ENCODE measurements at regions not wholly inside any gene's neighbourhood (a gene's known extent, or its start where the extent isn't known, plus 50 kb on each side); places are given as distances from the start of the nearest gene placed in this dataset.

GRCh38 chr9:11023201-11023600 lies 410.4 kb upstream of the PTPRD start:
- DNase-seq (no peak), ATAC-seq (ENCODE audit: low FRiP score) (no peak)

DNA sequence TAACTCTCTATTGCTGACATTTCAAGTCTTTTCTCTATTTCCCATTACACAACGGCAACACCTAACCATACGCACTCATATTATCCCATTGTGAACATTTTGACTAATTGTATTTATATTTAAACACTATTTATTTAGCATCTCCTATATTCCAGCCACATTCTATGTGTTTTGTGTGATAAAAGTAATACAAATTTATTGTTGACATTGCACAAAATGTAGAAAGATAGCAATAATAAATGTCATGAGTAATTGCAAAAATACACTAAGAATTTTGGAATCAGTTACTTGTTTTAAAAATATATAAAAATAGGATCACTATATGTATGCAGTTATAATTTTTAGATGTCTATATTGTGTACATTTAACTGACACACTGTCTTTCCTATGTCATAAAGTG lies 413.0 kb upstream of the PTPRD start:
- Histone ChIP-seq H3K4me3 (ENCODE audit: low read length in 2 of 2) (no peak overlapping the region), H3K4me1 (ENCODE audit: control insufficient read depth in 1 of 2, insufficient read depth in 2 of 2, low read length in 2 of 2) (no peaks in the 10 kb centered on the region), H3K27ac (ENCODE audit: low read depth in 1 of 2, low read length in 2 of 2) (no peak overlapping the region), H3K36me3 (ENCODE audit: control insufficient read depth in 1 of 2, insufficient read depth in 2 of 2, low read length in 1 of 2) (no peaks in the 10 kb centered on the region), H3K27me3 (ENCODE audit: control insufficient read depth in 1 of 2, insufficient read depth in 2 of 2, low read length in 1 of 2) (no peaks in the 10 kb centered on the region), H3K9me3 (ENCODE audit: control insufficient read depth, low read length) (no peaks in the 10 kb centered on the region)
- DNase-seq (no peak), ATAC-seq (ENCODE audit: low FRiP score) (no peak)
- WGBS, 2 donors, result 48 to 56% methylated on average over 2 of the region's 2 CpGs
- intact Hi-C loops (cut with DNase I), result no loop called here

More at GRCh38 chr9:11023201-11023600, 410.4 kb upstream of the PTPRD start:
- no peak overlapping the region for H3K4me3 ChIP-seq (ENCODE audit: low read length in 2 of 2)
- H3K9me3 ChIP-seq (ENCODE audit: control insufficient read depth, low read length), result no peaks in the 10 kb centered on the region
- no peak overlapping the region for H3K27ac ChIP-seq (ENCODE audit: low read depth in 1 of 2, low read length in 2 of 2)
- H3K36me3 ChIP-seq (ENCODE audit: control insufficient read depth in 1 of 2, insufficient read depth in 2 of 2, low read length in 1 of 2), result no peaks in the 10 kb centered on the region
- no peaks in the 10 kb centered on the region for H3K4me1 ChIP-seq (ENCODE audit: control insufficient read depth in 1 of 2, insufficient read depth in 2 of 2, low read length in 2 of 2)
- intact Hi-C loops (cut with DNase I), result no loop called here
- WGBS, 2 donors, result 2 to 9% methylated on average over 2 of the region's 2 CpGs
- no peaks in the 10 kb centered on the region for H3K27me3 ChIP-seq (ENCODE audit: control insufficient read depth in 1 of 2, insufficient read depth in 2 of 2, low read length in 1 of 2)

DNA sequence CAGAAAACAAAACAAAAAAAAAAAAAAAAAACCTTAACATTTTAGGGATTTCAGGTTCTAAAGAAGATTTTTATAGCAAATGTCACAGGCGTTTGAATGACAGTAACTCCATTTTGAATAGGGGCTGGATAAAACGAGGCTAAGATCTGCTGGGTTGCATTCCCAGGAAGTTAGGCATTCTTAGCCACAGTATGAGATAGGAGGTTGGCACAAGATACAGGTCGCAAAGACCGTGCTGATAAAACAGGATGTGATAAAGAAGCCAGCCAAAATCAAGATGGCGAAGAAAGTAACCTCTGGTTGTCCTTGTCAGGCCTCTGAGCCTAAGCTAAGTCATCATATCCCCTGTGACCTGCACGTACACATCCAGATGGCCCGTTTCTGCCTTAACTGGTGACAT lies 425.6 kb upstream of the PTPRD start:
- H3K4me1 ChIP-seq (ENCODE audit: control insufficient read depth in 1 of 2, insufficient read depth in 2 of 2, low read length in 2 of 2), result no peaks in the 10 kb centered on the region
- no peak for DNase-seq
- H3K4me3 ChIP-seq (ENCODE audit: low read length in 2 of 2), result no peak overlapping the region
- H3K9me3 ChIP-seq (ENCODE audit: control insufficient read depth, low read length), result no peaks in the 10 kb centered on the region
- H3K27me3 ChIP-seq (ENCODE audit: control insufficient read depth in 1 of 2, insufficient read depth in 2 of 2, low read length in 1 of 2), result no peaks in the 10 kb centered on the region
- intact Hi-C loops (cut with DNase I), result no loop called here
- 39 to 45% methylated on average over 6 to 7 of the region's 7 CpGs for WGBS, 2 donors
- H3K27ac ChIP-seq (ENCODE audit: low read depth in 1 of 2, low read length in 2 of 2), result no peak overlapping the region
- no peaks in the 10 kb centered on the region for H3K36me3 ChIP-seq (ENCODE audit: control insufficient read depth in 1 of 2, insufficient read depth in 2 of 2, low read length in 1 of 2)
- no peak for ATAC-seq (ENCODE audit: low FRiP score)

GRCh38 chr9:11039006-11039405 lies 426.2 kb upstream of the PTPRD start:
- 82 to 83% methylated on average over 5 of the region's 5 CpGs for WGBS, 2 donors
- H3K4me3 ChIP-seq (ENCODE audit: low read length in 2 of 2), result no peak overlapping the region
- intact Hi-C loops (cut with DNase I), result no loop called here
- H3K4me1 ChIP-seq (ENCODE audit: control insufficient read depth in 1 of 2, insufficient read depth in 2 of 2, low read length in 2 of 2), result no peaks in the 10 kb centered on the region
- H3K9me3 ChIP-seq (ENCODE audit: control insufficient read depth, low read length), result no peaks in the 10 kb centered on the region
- DNase-seq (no peak), ATAC-seq (ENCODE audit: low FRiP score) (no peak)
- no peaks in the 10 kb centered on the region for H3K36me3 ChIP-seq (ENCODE audit: control insufficient read depth in 1 of 2, insufficient read depth in 2 of 2, low read length in 1 of 2)
- no peaks in the 10 kb centered on the region for H3K27me3 ChIP-seq (ENCODE audit: control insufficient read depth in 1 of 2, insufficient read depth in 2 of 2, low read length in 1 of 2)
- no peak overlapping the region for H3K27ac ChIP-seq (ENCODE audit: low read depth in 1 of 2, low read length in 2 of 2)

- no peak overlapping the region for H3K4me3 ChIP-seq (ENCODE audit: low read length in 2 of 2)
- 62 to 70% methylated on average over 2 of the region's 2 CpGs for WGBS, 2 donors
Observed at GRCh38 chr9:11045589-11045988, 432.8 kb upstream of the PTPRD start.

DNA sequence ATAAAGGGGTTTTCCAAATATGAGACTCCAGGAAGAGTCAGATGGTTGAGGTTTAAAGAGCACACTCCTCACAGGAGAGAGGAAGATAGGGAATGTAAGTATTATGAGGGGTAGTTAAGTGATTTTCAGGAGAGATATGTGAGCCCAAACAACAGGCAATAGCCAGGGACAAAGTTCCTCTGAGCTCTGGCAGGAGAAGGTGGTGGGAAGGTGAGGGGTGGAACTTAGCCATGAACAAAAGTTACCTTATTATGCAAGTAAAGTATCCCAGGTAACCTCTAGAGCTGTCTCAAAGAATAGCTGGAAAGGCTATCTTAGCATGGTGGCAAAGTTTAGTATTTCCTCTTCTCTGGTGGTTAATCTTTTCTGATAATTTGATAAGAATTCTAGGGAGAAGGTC lies 450.5 kb upstream of the PTPRD start:
- ATAC-seq (ENCODE audit: low FRiP score) (no peak), DNase-seq (no peak)
- no peaks in the 10 kb centered on the region for H3K27me3 ChIP-seq (ENCODE audit: control insufficient read depth in 1 of 2, insufficient read depth in 2 of 2, low read length in 1 of 2)
- intact Hi-C loops (cut with DNase I), result no loop called here
- no peaks in the 10 kb centered on the region for H3K4me1 ChIP-seq (ENCODE audit: control insufficient read depth in 1 of 2, insufficient read depth in 2 of 2, low read length in 2 of 2)
- H3K4me3 ChIP-seq (ENCODE audit: low read length in 2 of 2), result no peak overlapping the region
- H3K36me3 ChIP-seq (ENCODE audit: control insufficient read depth in 1 of 2, insufficient read depth in 2 of 2, low read length in 1 of 2), result no peaks in the 10 kb centered on the region
- H3K27ac ChIP-seq (ENCODE audit: low read depth in 1 of 2, low read length in 2 of 2), result no peak overlapping the region
- no peaks in the 10 kb centered on the region for H3K9me3 ChIP-seq (ENCODE audit: control insufficient read depth, low read length)

More at GRCh38 chr9:11045589-11045988, 432.8 kb upstream of the PTPRD start:
- DNase-seq (no peak), ATAC-seq (ENCODE audit: low FRiP score) (no peak)
- Histone ChIP-seq H3K36me3 (ENCODE audit: control insufficient read depth in 1 of 2, insufficient read depth in 2 of 2, low read length in 1 of 2) (no peaks in the 10 kb centered on the region), H3K9me3 (ENCODE audit: control insufficient read depth, low read length) (no peaks in the 10 kb centered on the region), H3K27ac (ENCODE audit: low read depth in 1 of 2, low read length in 2 of 2) (no peak overlapping the region), H3K27me3 (ENCODE audit: control insufficient read depth in 1 of 2, insufficient read depth in 2 of 2, low read length in 1 of 2) (no peaks in the 10 kb centered on the region), H3K4me1 (ENCODE audit: control insufficient read depth in 1 of 2, insufficient read depth in 2 of 2, low read length in 2 of 2) (no peaks in the 10 kb centered on the region)
- intact Hi-C loops (cut with DNase I), result no loop called here

GRCh38 chr9:11064909-11065308 lies 452.1 kb upstream of the PTPRD start:
- no peak overlapping the region for H3K4me3 ChIP-seq (ENCODE audit: low read length in 2 of 2)
- no peaks in the 10 kb centered on the region for H3K27me3 ChIP-seq (ENCODE audit: control insufficient read depth in 1 of 2, insufficient read depth in 2 of 2, low read length in 1 of 2)
- DNase-seq (no peak), ATAC-seq (ENCODE audit: low FRiP score) (no peak)
- WGBS, 2 donors, result 87 to 89% methylated on average over 9 of the region's 9 CpGs
- H3K27ac ChIP-seq (ENCODE audit: low read depth in 1 of 2, low read length in 2 of 2), result no peak overlapping the region
- no peaks in the 10 kb centered on the region for H3K4me1 ChIP-seq (ENCODE audit: control insufficient read depth in 1 of 2, insufficient read depth in 2 of 2, low read length in 2 of 2)
- no peaks in the 10 kb centered on the region for H3K9me3 ChIP-seq (ENCODE audit: control insufficient read depth, low read length)
- H3K36me3 ChIP-seq (ENCODE audit: control insufficient read depth in 1 of 2, insufficient read depth in 2 of 2, low read length in 1 of 2), result no peaks in the 10 kb centered on the region
- intact Hi-C loops (cut with DNase I), result no loop called here

- no peaks in the 10 kb centered on the region for H3K27me3 ChIP-seq (ENCODE audit: control insufficient read depth in 1 of 2, insufficient read depth in 2 of 2, low read length in 1 of 2)
- no peaks in the 10 kb centered on the region for H3K9me3 ChIP-seq (ENCODE audit: control insufficient read depth, low read length)
- DNase-seq (no peak), ATAC-seq (ENCODE audit: low FRiP score) (no peak)
- H3K27ac ChIP-seq (ENCODE audit: low read depth in 1 of 2, low read length in 2 of 2), result no peak overlapping the region
- H3K36me3 ChIP-seq (ENCODE audit: control insufficient read depth in 1 of 2, insufficient read depth in 2 of 2, low read length in 1 of 2), result no peaks in the 10 kb centered on the region
- 0 to 3% methylated on average over 1 of the region's 1 CpG for WGBS, 2 donors
- no peak overlapping the region for H3K4me3 ChIP-seq (ENCODE audit: low read length in 2 of 2)
- intact Hi-C loops (cut with DNase I), result no loop called here
- no peaks in the 10 kb centered on the region for H3K4me1 ChIP-seq (ENCODE audit: control insufficient read depth in 1 of 2, insufficient read depth in 2 of 2, low read length in 2 of 2)
Observed at GRCh38 chr9:11072176-11072575, 459.4 kb upstream of the PTPRD start.

GRCh38 chr9:11086561-11086960 lies 473.8 kb upstream of the PTPRD start:
- Histone ChIP-seq H3K27ac (ENCODE audit: low read depth in 1 of 2, low read length in 2 of 2) (no peak overlapping the region), H3K9me3 (ENCODE audit: control insufficient read depth, low read length) (no peaks in the 10 kb centered on the region), H3K4me3 (ENCODE audit: low read length in 2 of 2) (no peak overlapping the region), H3K36me3 (ENCODE audit: control insufficient read depth in 1 of 2, insufficient read depth in 2 of 2, low read length in 1 of 2) (no peaks in the 10 kb centered on the region), H3K4me1 (ENCODE audit: control insufficient read depth in 1 of 2, insufficient read depth in 2 of 2, low read length in 2 of 2) (no peaks in the 10 kb centered on the region), H3K27me3 (ENCODE audit: control insufficient read depth in 1 of 2, insufficient read depth in 2 of 2, low read length in 1 of 2) (no peaks in the 10 kb centered on the region)
- intact Hi-C loops (cut with DNase I), result no loop called here
- DNase-seq (no peak), ATAC-seq (ENCODE audit: low FRiP score) (no peak)
- 41 to 62% methylated on average over 2 of the region's 2 CpGs for WGBS, 2 donors
